Fibroblast of skin of left quadriceps (primary cell): ENCODE measurements at regions not wholly inside any gene's neighbourhood (a gene's known extent, or its start where the extent isn't known, plus 50 kb on each side); places are given as distances from the start of the nearest gene placed in this dataset.

Experiments used
- DNase-seq, 2 experiments: peaks; one replicate each; pipeline ENCODE4 v3.0.0-alpha.2; 2013; ENCODE audit warnings: low read depth in 2 of 2

- DNase-seq = no peak
Measured at GRCh38 chr1:73953586-73953985, 244.4 kb downstream of the LRRIQ3 start.

GRCh38 chr1:73953186-73953585, 244.8 kb downstream of the LRRIQ3 start:
- no peak for DNase-seq

- DNase-seq = no peak
Measured at GRCh38 chr1:73948055-73948454, 249.9 kb downstream of the LRRIQ3 start.

GRCh38 chr1:73947009-73947408, 251.0 kb downstream of the LRRIQ3 start:
- DNase-seq = no peak

GRCh38 chr1:73943270-73943669, 254.7 kb downstream of the LRRIQ3 start:
- DNase-seq = no peak

- DNase-seq = no peak
Measured at GRCh38 chr1:73930293-73930692, 267.7 kb downstream of the LRRIQ3 start.

GRCh38 chr1:73914951-73915350, 283.0 kb downstream of the LRRIQ3 start:
- DNase-seq = no peak

- DNase-seq = no peak
Measured at GRCh38 chr1:73913025-73913424, 285.0 kb downstream of the LRRIQ3 start.

- DNase-seq = no peak
Measured at GRCh38 chr1:73911849-73912248, 286.1 kb downstream of the LRRIQ3 start.

GRCh38 chr1:73910466-73910865, 287.5 kb downstream of the LRRIQ3 start:
- DNase-seq = peak in 1 of 2 experiments; percentile 6

- no peak for DNase-seq
Measured at GRCh38 chr1:73910062-73910461, 287.9 kb downstream of the LRRIQ3 start.

GRCh38 chr1:73909043-73909562, 288.9 kb downstream of the LRRIQ3 start:
- DNase-seq = no peak

GRCh38 chr1:73907051-73907450, 290.9 kb downstream of the LRRIQ3 start:
- no peak for DNase-seq

- no peak for DNase-seq
Measured at GRCh38 chr1:73903092-73903491, 294.9 kb downstream of the LRRIQ3 start.

GRCh38 chr1:73901738-73902137, 296.2 kb downstream of the LRRIQ3 start:
- no peak for DNase-seq

GRCh38 chr1:73899311-73899710, 298.7 kb downstream of the LRRIQ3 start:
- no peak for DNase-seq

- no peak for DNase-seq
Measured at GRCh38 chr1:73898540-73898939, 299.4 kb downstream of the LRRIQ3 start.

- DNase-seq = no peak
Measured at GRCh38 chr1:73887412-73887811, 310.6 kb downstream of the LRRIQ3 start.

- DNase-seq = no peak
Measured at GRCh38 chr1:73886716-73887115, 311.3 kb downstream of the LRRIQ3 start.

- no peak for DNase-seq
Measured at GRCh38 chr1:73874806-73875205, 323.2 kb downstream of the LRRIQ3 start.

GRCh38 chr1:73868810-73869336, 329.1 kb downstream of the LRRIQ3 start:
- DNase-seq = no peak

- no peak for DNase-seq
Measured at GRCh38 chr1:73862355-73862754, 335.6 kb downstream of the LRRIQ3 start.

- no peak for DNase-seq
Measured at GRCh38 chr1:73860421-73860950, 337.5 kb downstream of the LRRIQ3 start.

GRCh38 chr1:73859227-73859626, 338.7 kb downstream of the LRRIQ3 start:
- DNase-seq = no peak
